Activated gamma-delta T cell treated with Interleukin-2 at 50 U/mL for 16 hours (primary cell): ENCODE measurements at regions not wholly inside any gene's neighbourhood (a gene's known extent, or its start where the extent isn't known, plus 50 kb on each side); places are given as distances from the start of the nearest gene placed in this dataset.
A peak's percentile ranks its signal among the peaks of the same experiment; 100 is the strongest.

Experiments
- DNase-seq: peaks from one replicate; pipeline ENCODE4 v3.0.0-alpha.2; 2020

DNA sequence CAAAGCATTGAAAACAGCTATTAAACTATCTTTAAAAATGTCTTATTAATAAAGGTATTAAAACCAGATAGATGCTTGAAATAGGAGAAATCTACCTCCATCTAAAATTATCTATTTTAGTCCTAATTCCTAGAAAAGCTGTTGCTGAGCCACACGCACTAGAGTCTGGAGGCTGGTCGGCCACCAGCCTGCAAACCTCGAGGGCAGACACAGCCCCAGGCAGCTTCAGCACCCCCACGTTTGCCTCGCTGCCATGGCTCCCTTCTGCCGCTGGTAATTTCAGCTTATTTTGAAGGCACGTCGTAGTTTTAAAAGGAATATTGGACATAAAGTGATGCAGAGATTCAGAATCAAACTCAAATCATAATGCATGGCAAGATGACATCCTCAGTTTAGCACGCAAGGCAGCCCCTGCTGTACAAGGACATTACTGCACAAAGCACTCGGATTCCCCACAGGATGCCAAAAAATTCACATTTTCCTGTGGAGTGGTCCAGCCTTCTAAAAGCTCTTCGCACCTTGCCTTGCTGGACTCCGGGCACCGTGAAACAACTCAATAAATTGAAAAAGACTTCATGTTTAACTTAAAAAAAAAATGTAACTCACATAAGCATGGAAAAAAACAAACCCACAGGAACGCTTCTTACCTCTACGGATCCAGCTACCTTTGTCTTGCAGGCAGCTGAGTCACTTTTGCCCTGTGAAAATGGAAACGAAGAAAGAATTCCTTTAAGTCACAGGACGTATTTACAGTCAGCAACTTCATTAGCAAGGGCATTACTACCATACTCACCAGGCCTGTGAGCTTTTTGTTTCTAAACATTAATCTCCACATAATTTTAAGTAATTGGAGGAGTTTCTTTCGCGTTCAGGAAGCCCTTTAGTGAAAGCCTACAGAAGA lies 143.4 kb upstream of the RPS6KA2 start:
- no peak for DNase-seq

DNA sequence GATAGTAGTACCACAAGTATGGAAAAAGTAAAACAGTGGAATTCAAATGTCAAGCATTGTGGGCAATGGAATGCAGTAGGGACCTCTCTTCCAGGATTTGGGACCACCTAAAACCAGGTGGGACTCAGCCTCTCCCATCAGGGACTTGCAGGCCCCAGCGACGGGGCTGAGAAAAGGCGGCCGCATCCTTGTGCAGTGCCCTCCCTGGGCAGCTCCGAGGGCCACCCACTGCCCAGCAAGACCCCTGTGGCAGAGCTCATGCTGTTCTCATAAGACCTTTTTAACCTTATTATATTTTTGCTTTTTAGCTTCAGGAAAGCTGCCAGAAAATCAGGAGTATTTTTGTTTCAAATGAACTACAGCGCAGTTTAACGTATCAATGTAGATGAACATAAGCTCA lies 142.6 kb upstream of the RPS6KA2 start:
- no peak for DNase-seq

DNA sequence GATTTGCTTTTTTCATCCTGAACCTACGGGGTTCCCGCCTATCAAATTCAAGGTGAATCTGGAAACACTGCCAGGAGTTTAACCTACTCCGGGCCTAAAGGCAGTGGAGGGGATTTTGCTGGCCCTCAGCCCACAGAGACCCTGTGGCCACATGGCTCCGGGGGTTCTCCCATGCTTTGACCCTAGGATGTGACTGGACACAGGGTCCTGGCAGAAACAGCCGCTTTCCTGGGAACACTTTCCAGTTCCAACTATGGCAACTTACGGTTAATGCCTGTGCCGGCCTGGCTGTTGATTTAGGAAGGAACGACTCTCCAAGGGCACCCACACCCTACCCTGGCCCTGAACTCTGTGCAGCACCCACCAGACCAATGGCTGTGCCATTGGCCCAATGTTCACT lies 141.7 kb upstream of the RPS6KA2 start:
- DNase-seq = no peak

DNA sequence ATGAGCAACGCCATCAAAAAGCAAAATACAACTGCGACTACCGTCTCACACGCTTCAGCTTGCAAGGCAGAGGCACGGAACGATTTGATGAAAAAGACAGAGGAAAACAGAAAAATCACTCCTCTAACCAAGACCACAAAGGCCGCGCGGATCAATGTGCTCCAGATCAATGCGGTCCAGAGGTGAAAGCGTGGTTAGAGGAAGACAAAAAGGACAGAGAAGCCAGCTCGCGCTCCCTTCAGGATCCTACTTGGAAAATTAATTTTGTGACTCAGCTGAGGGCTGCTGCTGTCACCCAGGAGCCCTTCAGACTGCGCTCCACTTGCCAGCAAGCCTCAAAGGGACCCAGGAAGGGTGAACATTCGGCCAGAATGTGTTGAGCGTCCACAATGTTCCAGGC lies 140.2 kb upstream of the RPS6KA2 start:
- no peak for DNase-seq

DNA sequence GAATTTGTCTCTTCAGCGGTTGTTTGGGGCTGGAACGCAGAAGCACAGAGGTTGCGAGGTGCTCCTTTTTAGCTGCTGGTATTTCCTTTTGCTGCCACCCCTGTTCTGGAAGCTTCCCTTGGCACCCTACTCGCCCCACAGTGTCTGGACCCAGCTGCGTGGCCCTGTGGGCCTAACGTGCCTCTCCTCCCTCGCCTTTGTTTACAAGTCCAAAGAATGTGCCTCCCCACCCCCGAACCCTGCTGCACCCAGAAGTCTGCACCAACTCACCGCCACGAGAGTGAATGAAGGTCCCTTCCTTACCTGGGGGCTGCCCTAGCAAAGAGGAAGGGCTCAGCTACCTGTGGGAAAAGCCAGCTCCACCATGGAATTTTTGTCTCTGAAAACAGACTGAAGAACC lies 139.7 kb upstream of the RPS6KA2 start:
- no peak for DNase-seq

DNA sequence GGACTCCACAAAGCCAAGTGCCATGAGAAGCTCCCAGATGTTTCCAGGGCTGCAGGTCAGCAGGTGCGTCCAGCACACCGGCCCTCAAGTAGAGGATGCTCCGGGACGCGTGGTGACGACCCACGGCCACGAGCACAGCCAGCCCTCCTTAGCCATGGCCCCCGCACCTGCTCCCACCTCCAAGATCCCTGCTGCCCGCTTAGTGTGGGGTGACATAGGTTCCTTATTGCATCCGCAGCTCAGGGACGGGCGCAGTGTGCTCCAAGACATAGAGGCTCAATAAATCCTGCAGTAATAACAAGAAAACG lies 138.1 kb upstream of the RPS6KA2 start:
- no peak for DNase-seq

DNA sequence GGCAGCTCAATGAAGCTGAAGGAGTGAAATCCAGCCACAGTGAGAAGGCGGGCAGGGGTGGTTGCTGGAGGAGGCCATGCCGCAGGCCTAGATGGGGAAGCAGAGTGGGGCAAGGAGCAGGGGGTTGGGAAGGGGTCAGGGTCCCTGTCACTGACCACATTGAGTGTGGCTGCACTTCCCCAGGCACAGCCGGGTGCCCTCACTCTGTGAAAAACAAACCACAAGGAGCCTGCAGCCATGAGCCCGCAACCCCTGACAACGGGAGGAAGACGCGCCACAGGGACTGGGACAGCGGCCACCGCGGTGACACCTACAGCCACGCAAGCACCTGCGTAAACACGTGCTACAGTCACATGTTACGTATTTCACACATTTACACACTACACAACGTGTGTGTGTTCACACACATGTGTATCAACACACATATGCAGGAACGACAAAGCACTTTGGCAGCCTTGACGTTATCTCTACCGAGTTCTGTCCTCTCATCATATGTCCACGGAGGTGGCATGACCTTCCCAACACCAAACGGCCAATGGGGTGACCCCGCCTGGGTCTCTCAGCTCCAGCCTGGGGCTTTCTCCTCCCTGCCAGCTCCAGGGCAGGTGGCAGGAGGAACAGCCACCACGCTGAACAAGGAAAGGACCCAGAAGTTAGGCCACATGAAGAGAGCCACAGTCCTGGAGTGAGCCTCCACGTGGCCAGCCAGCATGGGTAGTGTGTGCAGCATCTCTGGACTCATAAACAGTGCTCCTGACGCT lies 137.6 kb upstream of the RPS6KA2 start:
- DNase-seq = no peak

DNA sequence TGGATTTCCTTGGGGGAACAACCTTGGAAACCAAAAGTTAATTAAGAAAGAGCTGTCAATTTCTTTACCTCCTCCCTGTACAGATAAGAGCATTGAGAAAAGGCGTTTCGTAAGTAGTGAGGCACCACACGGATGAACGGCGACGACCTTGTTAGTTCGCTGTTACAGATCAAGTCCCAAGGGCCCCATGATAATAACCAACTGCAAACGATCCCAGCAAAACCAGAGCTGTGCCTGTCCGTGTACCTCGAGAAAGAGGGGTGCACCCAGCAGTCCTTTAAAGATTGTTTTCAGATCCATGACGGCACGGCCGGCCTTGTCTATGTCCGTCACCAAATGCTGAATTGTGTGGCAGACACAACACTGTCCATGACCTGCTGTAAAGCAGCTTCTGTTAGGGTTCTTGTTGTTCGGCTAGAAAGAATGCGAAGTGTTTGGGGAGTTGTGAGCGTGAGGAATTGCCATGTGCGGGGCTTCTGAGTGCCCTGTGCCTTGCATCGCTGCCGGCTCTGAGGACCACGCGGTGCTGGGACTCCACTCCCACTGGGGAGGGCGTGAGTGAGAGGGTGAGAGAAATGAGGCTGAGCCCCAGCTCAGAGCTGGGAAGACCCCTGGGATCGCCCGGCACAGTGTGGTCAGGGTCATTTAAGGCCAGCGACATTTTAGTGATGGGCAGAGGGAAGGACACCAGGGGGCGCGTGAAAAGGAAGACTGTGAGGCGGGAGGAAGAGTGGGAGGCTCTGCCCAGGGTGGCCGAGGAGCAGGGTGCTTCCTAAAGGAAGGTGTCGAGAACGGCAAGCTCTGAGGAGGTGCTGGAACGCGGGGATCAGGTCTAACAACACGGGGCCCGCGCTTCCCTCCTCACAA lies 136.8 kb upstream of the RPS6KA2 start:
- no peak for DNase-seq

DNA sequence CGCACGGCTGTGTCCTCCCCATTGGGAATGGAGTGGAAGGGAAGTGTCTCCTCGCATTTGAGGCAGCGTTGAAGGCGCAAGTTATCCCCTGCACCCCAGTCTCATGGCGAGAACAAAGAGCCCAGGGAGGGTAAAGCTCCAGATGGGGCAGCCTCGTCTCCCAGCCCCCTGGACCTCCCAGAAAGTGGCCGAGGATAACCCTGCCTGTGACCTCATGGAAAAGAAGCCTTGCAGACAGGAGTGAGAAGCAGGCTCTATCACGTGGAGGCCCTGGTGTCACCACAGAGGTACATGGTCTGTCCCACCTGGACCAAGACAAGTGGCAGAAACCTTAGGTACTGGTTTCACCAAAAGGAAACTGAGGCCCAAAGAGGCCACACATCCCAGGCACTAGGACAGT lies 134.8 kb upstream of the RPS6KA2 start:
- DNase-seq = no peak

DNA sequence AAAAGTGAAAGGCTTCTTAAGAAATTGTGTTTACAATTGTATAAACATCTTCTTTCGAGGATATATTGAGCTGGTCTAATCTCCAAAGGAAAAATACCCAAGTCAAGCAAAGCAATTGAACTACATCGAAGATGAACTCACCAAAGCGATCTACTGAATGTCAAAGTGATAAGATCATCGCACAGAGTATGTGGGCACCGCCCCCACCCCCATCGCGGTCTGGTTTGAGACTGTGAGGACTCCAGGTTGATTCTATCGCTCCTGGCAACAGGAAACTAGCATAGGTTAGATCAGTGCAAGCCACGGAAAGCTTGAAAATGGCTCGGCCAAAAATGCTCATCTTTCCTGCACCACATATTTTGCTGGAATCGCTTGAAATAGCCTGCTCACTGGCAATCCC lies 133.2 kb upstream of the RPS6KA2 start:
- DNase-seq = peak; percentile 44

DNA sequence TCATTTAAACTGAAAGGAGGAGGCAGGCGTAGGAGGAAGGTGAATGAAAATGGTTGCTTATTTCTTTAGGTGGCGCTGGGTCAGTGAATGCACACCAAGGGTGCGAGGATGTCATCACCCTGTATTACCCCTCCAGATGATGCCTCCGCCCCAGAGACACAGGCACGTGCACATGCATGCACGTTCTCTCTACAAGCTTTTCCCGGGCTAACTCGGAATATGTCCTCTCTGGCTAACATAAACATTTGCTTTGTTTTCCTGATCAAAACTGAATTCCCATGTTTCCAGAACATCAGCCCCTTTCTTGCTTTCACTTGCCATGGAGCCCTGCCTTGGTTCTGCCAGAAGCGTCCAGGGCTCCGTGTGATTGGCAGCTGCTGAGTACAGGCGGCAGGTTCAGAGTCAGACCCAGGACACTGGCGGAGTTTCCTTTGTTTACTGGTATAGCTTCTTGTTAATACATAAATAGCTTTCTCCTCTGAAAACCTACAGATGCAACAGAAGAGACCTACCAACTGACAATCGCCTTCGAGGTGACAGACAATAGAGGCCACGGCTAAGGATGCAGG lies 131.2 kb upstream of the RPS6KA2 start:
- no peak for DNase-seq

DNA sequence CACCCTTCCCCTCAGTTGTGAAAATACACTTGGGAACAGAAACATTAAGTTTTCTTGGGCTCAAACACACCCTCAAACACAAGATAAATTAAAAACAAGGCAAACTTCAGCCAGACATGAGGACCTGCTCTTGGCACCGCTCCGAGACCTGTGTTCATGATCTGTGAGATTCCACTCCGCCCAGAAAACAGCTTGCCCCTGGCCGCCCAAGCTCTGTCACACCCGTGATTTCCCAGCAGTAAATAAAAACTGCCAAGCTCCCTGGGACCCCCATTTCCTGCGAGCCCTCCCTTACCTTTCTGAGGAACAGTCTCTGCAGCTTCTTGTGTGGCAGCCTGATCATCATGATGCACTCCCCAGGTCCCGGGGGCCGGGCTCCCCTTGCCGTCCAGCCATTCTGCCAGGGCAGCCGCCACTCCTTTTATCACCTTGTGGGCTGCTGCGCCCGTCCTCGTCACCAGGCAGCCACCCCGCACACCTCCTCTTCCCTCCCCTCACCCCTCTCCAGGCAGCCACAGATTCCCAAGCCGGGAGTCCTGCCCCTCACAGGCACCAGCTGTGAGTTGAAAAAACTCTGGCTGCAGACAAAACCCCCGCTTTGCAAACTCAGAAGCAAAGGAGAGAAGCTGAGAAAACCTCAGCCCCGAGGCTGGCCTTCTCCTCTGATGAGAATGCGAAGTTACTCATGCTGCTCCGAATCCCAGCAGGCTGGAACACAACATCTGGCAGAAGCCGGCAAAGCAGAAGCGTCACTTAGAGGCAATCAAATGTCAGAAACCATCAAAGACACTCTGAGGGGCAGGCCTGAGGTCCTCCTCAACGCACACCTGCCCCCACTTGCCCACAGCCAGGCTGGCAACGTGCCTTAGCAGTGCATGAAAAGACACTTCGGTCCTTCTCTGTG lies 130.4 kb upstream of the RPS6KA2 start:
- no peak for DNase-seq

DNA sequence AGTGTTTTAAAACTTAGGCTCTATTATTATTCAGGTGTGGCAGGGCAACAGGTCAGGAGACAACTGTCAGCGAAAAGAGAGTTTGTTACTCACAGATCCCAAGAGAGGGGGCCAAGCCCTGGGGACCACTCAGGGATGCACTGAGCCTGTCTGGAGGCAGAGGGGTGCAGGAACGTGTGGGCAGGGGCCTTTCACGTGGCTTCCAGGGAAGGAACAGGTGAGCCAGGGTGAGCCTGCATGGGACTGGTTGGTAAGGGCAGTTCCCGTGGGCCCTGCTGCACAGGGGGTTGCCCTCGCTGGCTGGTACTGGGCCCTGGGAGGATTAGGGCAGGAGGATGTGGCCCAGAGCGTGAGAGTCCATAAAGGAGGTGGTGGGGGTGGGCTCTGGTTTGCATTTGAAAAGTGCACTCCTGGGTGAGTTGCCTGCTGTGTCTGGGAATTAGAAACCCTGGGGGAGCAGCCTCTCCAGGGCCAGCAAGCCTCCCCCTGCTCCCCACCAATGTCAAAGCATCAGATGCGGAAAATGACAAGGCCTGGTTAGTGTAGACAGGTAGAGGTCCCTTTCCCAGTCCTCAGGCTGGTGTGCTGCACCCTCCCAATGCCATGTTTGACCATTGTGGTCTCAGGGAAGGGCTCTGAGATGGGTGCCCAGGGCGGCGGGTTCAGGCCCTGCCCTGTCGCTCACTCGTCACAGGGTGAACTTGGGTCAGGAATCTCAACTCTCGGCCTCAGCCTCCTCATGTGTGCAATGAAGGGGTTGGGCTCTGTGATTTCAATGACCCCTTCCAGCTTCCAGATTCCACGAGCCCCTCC lies 127.4 kb upstream of the RPS6KA2 start:
- DNase-seq = no peak

DNA sequence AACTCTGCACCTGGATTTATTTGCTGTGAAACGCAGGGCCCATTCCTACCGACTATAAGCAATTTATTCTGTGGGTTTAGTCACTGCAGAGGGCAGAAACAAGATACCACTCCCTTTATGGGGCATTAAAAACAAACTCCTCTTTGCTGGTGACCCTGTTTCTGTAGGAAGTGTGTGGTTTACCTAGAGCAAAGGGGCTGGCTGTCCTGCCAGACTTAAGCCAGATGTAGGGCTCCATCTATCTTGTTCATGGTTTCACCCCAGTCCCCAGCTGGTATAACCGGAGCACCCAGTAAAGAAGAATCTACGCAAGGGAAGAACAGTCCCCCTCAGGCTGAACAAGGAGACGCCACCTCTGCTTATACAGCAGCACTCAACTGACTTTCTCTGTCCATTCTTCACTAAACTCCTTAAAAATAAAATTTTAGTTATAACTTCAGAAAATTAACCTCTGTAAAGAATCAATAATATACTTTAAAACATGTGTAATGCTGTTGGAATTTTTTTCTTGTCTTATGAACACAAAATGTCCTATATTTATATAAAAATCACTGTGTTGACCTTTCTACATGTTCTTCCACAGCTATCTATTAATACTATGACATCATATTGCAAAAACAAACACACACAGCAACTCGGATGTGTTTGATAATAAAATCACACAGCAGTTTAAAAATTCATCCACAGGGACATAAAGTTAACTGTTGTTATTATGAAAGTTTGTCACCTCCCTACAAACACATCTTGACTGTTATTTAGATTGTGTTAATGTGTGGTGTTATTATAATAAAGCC lies 126.1 kb upstream of the RPS6KA2 start:
- no peak for DNase-seq

DNA sequence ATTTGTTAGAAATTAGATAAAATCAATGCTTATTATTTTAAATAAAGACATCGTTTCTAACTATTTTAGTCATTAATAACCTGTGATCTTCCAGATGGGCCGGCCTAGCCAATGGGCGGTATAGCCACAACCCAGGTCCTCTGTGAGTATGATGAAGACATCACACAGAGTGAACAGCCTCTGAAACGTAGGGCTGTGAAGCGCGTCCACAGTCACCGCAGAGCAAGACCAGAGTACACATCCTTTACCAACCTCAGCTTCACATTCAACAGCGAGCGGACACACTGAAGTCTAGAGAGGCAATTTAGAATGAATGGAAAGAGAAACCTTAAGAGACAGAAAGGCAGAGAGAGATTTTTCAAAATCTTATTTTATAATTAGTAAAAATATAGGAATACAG lies 125.0 kb upstream of the RPS6KA2 start:
- DNase-seq = no peak

DNA sequence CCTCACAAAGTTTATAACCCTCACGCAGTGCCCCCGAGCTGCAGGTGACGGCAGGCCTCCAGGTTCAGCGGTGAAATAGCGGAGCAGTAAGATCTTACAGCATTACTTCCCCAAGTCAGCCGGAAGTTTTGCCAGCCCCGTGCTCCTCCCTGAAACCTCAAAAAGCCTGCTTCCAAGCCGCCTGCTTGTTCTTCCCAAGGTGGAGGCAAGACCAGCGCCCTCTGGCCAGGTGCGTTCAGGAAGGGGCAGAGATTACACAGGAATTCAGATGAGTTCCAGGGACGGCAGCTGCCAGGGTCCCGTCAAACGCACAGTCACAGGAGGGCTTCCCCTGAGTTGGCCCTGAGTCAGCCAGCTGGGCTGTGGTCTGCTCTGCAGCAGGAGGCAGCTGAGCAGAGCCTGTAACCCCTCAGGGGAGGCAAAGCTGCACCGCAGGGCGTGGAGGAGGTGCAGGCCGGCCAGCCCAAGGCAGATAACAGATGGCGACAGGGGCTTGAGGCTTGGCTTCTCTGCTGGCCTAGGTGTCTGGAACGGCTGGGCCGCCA lies 124.1 kb upstream of the RPS6KA2 start:
- peak; percentile 19 for DNase-seq

DNA sequence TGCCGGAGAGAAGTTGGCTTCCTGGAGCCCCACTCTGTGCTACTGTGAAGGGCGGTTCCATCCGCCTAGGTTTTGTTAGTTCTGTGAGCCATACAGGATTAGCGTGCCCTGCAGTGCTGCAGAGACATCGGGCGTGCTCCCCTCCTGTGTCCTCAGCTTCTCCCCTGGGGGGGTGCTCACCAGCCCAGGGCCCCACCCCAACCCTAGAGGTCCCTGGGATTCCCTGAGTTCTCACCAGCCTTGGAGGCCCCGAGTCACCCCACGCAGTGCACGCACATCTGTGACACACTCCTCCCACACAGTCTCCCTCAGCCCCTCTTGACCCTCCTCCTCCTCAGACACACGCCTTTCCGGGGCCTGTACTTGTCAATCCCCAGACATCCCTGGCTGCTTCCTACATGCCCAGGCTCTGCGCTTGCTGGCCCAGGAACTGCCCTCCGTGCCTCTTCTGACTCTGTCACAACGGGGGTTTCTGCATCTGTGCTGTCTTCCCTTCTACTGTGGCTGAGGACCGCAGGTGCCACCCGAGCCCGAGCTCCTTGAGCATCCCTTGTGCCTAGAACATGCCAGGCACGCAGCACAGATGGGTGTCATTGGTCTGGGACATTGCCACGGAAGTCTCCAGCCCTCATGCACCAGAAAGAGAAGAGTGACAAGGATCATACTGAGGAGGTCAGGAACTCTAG lies 123.2 kb upstream of the RPS6KA2 start:
- DNase-seq = no peak

DNA sequence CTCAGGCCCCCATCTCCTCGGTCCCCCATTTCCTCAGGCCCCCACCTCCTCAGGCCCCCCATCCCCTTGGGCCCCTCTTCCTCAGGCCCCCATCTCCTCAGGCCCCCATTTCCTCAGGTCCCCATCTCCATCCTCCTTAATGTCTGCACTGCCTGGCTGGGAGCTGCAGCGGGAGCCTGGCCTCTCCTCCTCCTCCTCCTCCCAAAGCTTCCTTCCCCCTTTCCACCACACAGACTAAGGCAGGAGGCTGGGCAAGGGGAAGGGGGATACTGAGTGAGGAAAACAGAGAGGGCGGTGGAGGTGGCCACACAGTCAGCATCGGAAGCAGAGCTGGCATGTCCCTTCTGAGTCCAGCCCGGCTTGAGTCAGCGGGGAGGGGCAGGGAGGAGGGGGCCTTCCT lies 122.6 kb upstream of the RPS6KA2 start:
- DNase-seq = no peak
